H9 (cell line): ENCODE measurements at regions not wholly inside any gene's neighbourhood (a gene's known extent, or its start where the extent isn't known, plus 50 kb on each side); places are given as distances from the start of the nearest gene placed in this dataset.

Source experiments
- DNase-seq: peaks from one replicate; pipeline ENCODE4 v3.0.0-alpha.2; 2017
- H2AFZ ChIP-seq: one replicate; pipeline ENCODE4 v1.6.1; 2013; ENCODE audit warnings: mild to moderate bottlenecking, low read length, control low read depth, moderate library complexity
- H2AK5ac ChIP-seq: 2 replicates; pipeline ENCODE4 v1.6.1; 2013; ENCODE audit warnings: low read length, control low read depth, mixed read lengths; ENCODE audit not compliant: insufficient read length
- H2BK120ac ChIP-seq: one replicate; pipeline ENCODE4 v1.6.1; 2013; ENCODE audit warnings: low read depth, mild to moderate bottlenecking, low read length, control low read depth, inconsistent platforms; ENCODE audit not compliant: poor library complexity, severe bottlenecking
- H2BK12ac ChIP-seq: 2 replicates; pipeline ENCODE4 v1.6.1; 2013; ENCODE audit warnings: low read length, control low read depth, mixed read lengths, low read depth; ENCODE audit not compliant: insufficient read length
- H2BK15ac ChIP-seq: 2 replicates; pipeline ENCODE4 v1.6.1; 2013; ENCODE audit warnings: low read depth, low read length, control low read depth
- H2BK20ac ChIP-seq: one replicate; pipeline ENCODE4 v1.6.1; 2013; ENCODE audit warnings: low read depth, mild to moderate bottlenecking, low read length, control low read depth, inconsistent platforms; ENCODE audit not compliant: poor library complexity, severe bottlenecking
- H2BK5ac ChIP-seq: 2 replicates; pipeline ENCODE4 v1.6.1; 2013; ENCODE audit warnings: low read length, control low read depth, mixed read lengths; ENCODE audit not compliant: insufficient read length
- H3K14ac ChIP-seq: 2 replicates; pipeline ENCODE4 v1.6.1; 2013; ENCODE audit warnings: low read length, control low read depth; ENCODE audit not compliant: insufficient read depth
- H3K18ac ChIP-seq: 2 replicates; pipeline ENCODE4 v1.6.1; 2013; ENCODE audit warnings: low read depth, mild to moderate bottlenecking, mixed read lengths, low read length, control low read depth; ENCODE audit not compliant: insufficient read length
- H3K23ac ChIP-seq: 2 replicates; pipeline ENCODE4 v1.6.1; 2013; ENCODE audit warnings: low read length, control low read depth, mixed read lengths, low read depth; ENCODE audit not compliant: insufficient read length
- H3K23me2 ChIP-seq: 2 replicates; pipeline ENCODE4 v1.6.1; 2013; ENCODE audit warnings: low read depth, mild to moderate bottlenecking, mixed read lengths, low read length, control low read depth; ENCODE audit not compliant: insufficient read length, poor library complexity, severe bottlenecking
- H3K27ac ChIP-seq: 2 replicates; pipeline ENCODE4 v1.5.1; 2013; ENCODE audit warnings: low read length, control low read depth, mixed read lengths, low read depth; ENCODE audit not compliant: insufficient read length
- H3K27me3 ChIP-seq: 2 replicates; pipeline ENCODE4 v1.6.1; 2013; ENCODE audit warnings: low read length, control low read depth, inconsistent platforms; ENCODE audit not compliant: insufficient read depth
- H3K4ac ChIP-seq: 2 replicates; pipeline ENCODE4 v1.6.1; 2013; ENCODE audit warnings: low read depth, mild to moderate bottlenecking, control low read depth, inconsistent platforms, low read length, moderate library complexity
- H3K4me1 ChIP-seq: 2 replicates; pipeline ENCODE4 v1.6.1; 2013; ENCODE audit warnings: low read length, control low read depth, inconsistent platforms; ENCODE audit not compliant: insufficient read depth
- H3K4me2 ChIP-seq: 2 replicates; pipeline ENCODE4 v1.6.1; 2013; ENCODE audit warnings: low read length, control low read depth, mixed read lengths; ENCODE audit not compliant: insufficient read length, insufficient read depth
- H3K56ac ChIP-seq: 2 replicates; pipeline ENCODE4 v1.6.1; 2013; ENCODE audit warnings: low read depth, mild to moderate bottlenecking, mixed read lengths, low read length, control low read depth; ENCODE audit not compliant: insufficient read length
- H3K79me1 ChIP-seq: 2 replicates; pipeline ENCODE4 v1.6.1; 2013; ENCODE audit warnings: low read depth, mild to moderate bottlenecking, moderate library complexity, low read length, control low read depth, inconsistent platforms; ENCODE audit not compliant: insufficient read depth, poor library complexity, severe bottlenecking
- H3K79me2 ChIP-seq: 2 replicates; pipeline ENCODE4 v1.6.1; 2013; ENCODE audit warnings: low read length, control low read depth, inconsistent platforms; ENCODE audit not compliant: insufficient read depth
- H3K9ac ChIP-seq: 2 replicates; pipeline ENCODE4 v1.6.1; 2013; ENCODE audit warnings: low read length, control low read depth, mixed read lengths; ENCODE audit not compliant: insufficient read length; ENCODE audit errors: extremely low read depth
- H3K9me3 ChIP-seq: one replicate; pipeline ENCODE4 v1.6.1; 2013; ENCODE audit warnings: low read depth, low read length, inconsistent platforms; ENCODE audit not compliant: control insufficient read depth
- H3T11ph ChIP-seq: one replicate; pipeline ENCODE4 v1.6.1; 2013; ENCODE audit warnings: mild to moderate bottlenecking, low read length, control low read depth, inconsistent platforms
- H4K20me1 ChIP-seq: one replicate; pipeline ENCODE4 v1.6.1; 2013; ENCODE audit not compliant: control insufficient read depth, insufficient read length, insufficient read depth
- H4K5ac ChIP-seq: 2 replicates; pipeline ENCODE4 v1.6.1; 2013; ENCODE audit warnings: low read depth, mild to moderate bottlenecking, mixed read lengths, low read length, control low read depth; ENCODE audit not compliant: insufficient read length
- H4K8ac ChIP-seq: replicated peaks from 2 replicates; pipeline ENCODE4 v1.6.1; 2013; ENCODE audit warnings: low read length, control low read depth, mixed read lengths, low read depth; ENCODE audit not compliant: insufficient read length
- H4K91ac ChIP-seq: 2 replicates; pipeline ENCODE4 v1.6.1; 2013; ENCODE audit warnings: low read depth, mild to moderate bottlenecking, moderate library complexity, mixed read lengths, low read length, control low read depth; ENCODE audit not compliant: insufficient read length
- H3K27ac Mint-ChIP-seq, 3 experiments: 2 replicates in 2 of 3; 3 replicates in 1 of 3; pipeline ENCODE4 v1.8.0; 2020 to 2021; ENCODE audit warnings: mixed read lengths in 3 of 3, mild to moderate bottlenecking in 1 of 3, moderate library complexity in 1 of 3
- H3K27me3 Mint-ChIP-seq: 2 replicates; pipeline ENCODE4 v1.8.0; 2021; ENCODE audit warnings: low read depth, mild to moderate bottlenecking, moderate library complexity, mixed read lengths
- H3K36me3 Mint-ChIP-seq, 3 experiments: 2 replicates in 2 of 3; 3 replicates in 1 of 3; pipeline ENCODE4 v1.8.0; 2020 to 2021; ENCODE audit warnings: low read depth in 3 of 3, mixed read lengths in 3 of 3; ENCODE audit not compliant: insufficient read depth in 1 of 3
- H3K4me1 Mint-ChIP-seq, 2 experiments: 2 replicates each; pipeline ENCODE4 v1.8.0; 2020; ENCODE audit warnings: mixed read lengths in 2 of 2
- H3K4me3 Mint-ChIP-seq, 2 experiments: 2 replicates in 1 of 2; 3 replicates in 1 of 2; pipeline ENCODE4 v1.8.0; 2020 to 2021; ENCODE audit warnings: mild to moderate bottlenecking in 2 of 2, mixed read lengths in 2 of 2, moderate library complexity in 1 of 2
- H3K9me3 Mint-ChIP-seq, 2 experiments: 2 replicates in 1 of 2; 3 replicates in 1 of 2; pipeline ENCODE4 v1.8.0; 2020; ENCODE audit warnings: mild to moderate bottlenecking in 2 of 2, mixed read lengths in 2 of 2, moderate library complexity in 1 of 2
- CTCF ChIP-seq: fragments of 200-600 bp; sonication (generic); conservative IDR thresholded peaks from 3 replicates; pipeline ENCODE4 v1.8.0; 2021; ENCODE audit warnings: antibody characterized with exemption, mild to moderate bottlenecking
- WGBS: extraction: QIAGEN DNeasy Blood & Tissue Kit; methylation state at CpG from one replicate; pipeline ENCODE4 v1.1.7; 2013; ENCODE audit warnings: missing lambda C conversion rate, low lambda C conversion rate, mixed read lengths; ENCODE audit not compliant: insufficient read length; ENCODE audit errors: extremely low coverage; 5-methylcytosine and 5-hydroxymethylcytosine counted together

DNA sequence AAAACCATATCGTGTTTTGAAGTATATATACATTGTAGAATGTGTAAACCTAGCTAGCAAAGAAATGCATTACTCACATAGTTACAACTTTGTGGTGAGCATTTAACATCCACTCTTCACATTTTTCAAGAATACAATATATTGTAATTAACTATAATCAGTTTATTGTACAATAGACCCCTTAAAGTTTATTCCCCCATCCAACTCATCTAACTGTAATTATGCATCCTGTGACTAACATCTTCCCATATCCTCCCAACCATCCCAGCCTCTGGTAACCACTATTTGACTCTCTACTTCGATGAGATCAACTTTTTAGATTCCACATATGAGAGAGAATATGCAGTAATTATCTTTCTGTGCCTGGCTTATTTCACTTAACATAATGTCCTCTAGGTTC is 526.4 kb downstream of the KIF20B start:
- H3K9me3 Mint-ChIP-seq, result peaks cover 2 to 3% of the 10 kb centered on the region in 2 experiments; a peak in 2 of 5 replicates
- Histone ChIP-seq H3K79me2 (no peaks in the 10 kb centered on the region), H3K14ac (no peak overlapping the region), H2BK120ac (no peak overlapping the region), H3K9ac (no peak overlapping the region), H3K4ac (no peak overlapping the region), H2AK5ac (no peak overlapping the region), H3K23me2 (no peaks in the 10 kb centered on the region), H2BK20ac (no peak overlapping the region), H2BK5ac (no peak overlapping the region), H3K27ac (no peak overlapping the region), H3K9me3 (no peaks in the 10 kb centered on the region), H3K56ac (no peak overlapping the region), H4K8ac (no peak overlapping the region), H3T11ph (no peak overlapping the region), H3K23ac (no peak overlapping the region), H4K5ac (no peak overlapping the region), H3K18ac (no peak overlapping the region), H3K4me1 (no peaks in the 10 kb centered on the region), H3K4me2 (no peak overlapping the region), H2AFZ (no peak overlapping the region), H4K91ac (no peak overlapping the region), H3K27me3 (no peaks in the 10 kb centered on the region), H2BK12ac (no peak overlapping the region), H3K79me1 (no peaks in the 10 kb centered on the region), H4K20me1 (no peaks in the 10 kb centered on the region), H2BK15ac (no peak overlapping the region)
- H3K27ac Mint-ChIP-seq, result no peak overlapping the region
- no CpG with 5 or more reads among the region's 2 CpGs for WGBS
- no peak overlapping the region for H3K4me3 Mint-ChIP-seq
- H3K36me3 Mint-ChIP-seq, result peaks cover 0 to 4% (median 0%) of the 10 kb centered on the region in 3 experiments; a peak in 1 of 7 replicates
- H3K4me1 Mint-ChIP-seq, result no peaks in the 10 kb centered on the region
- no peaks in the 10 kb centered on the region; the same call in 1 of the 2 replicates for H3K27me3 Mint-ChIP-seq
- no peak for DNase-seq
- no peak for TF ChIP-seq CTCF
